Neural cell (in vitro differentiated cells): ENCODE measurements at regions not wholly inside any gene's neighbourhood (a gene's known extent, or its start where the extent isn't known, plus 50 kb on each side); places are given as distances from the start of the nearest gene placed in this dataset.

Source experiments
- H2AFZ ChIP-seq: fragments of 200-600, 300-800 bp; sonication (generic), shearing (Covaris generic); 2 replicates; pipeline ENCODE4 v1.6.0; 2014; ENCODE audit warnings: low read depth, mild to moderate bottlenecking, antibody characterized with exemption, low read length, moderate library complexity
- H3F3A ChIP-seq: fragments of 200-600 bp; shearing (Covaris generic); 2 replicates; pipeline ENCODE4 v1.6.1; 2016; ENCODE audit warnings: mild to moderate bottlenecking, moderate library complexity, mixed read lengths, antibody characterized with exemption, low read length; ENCODE audit not compliant: insufficient read depth, poor library complexity, severe bottlenecking
- H3K27ac ChIP-seq: fragments of 200-600, 300-800 bp; sonication (generic), shearing (Covaris generic); 2 replicates; pipeline ENCODE4 v1.5.1; 2014; ENCODE audit warnings: mild to moderate bottlenecking, low read length, moderate library complexity
- H3K27me3 ChIP-seq: fragments of 300-800, 200-600 bp; sonication (generic), shearing (Covaris generic); 2 replicates; pipeline ENCODE4 v1.6.0; 2014; ENCODE audit warnings: mild to moderate bottlenecking, low read depth, low read length, moderate library complexity; ENCODE audit not compliant: insufficient read depth
- H3K36me3 ChIP-seq: fragments of 300-800, 200-600 bp; sonication (generic), shearing (Covaris generic); 2 replicates; pipeline ENCODE4 v1.5.1; 2014; ENCODE audit warnings: mild to moderate bottlenecking, antibody characterized with exemption, low read length, moderate library complexity; ENCODE audit not compliant: insufficient read depth
- H3K4me2 ChIP-seq: fragments of 300-800, 200-600 bp; sonication (generic), shearing (Covaris generic); 2 replicates; pipeline ENCODE4 v1.6.0; 2014; ENCODE audit warnings: mild to moderate bottlenecking, low read length
- H3K4me3 ChIP-seq: fragments of 300-800, 200-600 bp; sonication (generic), shearing (Covaris generic); 2 replicates; pipeline ENCODE4 v1.5.1; 2014; ENCODE audit warnings: mild to moderate bottlenecking, low read length, moderate library complexity
- H3K79me2 ChIP-seq: fragments of 200-600 bp; shearing (Covaris generic); replicated peaks from 2 replicates; pipeline ENCODE4 v1.6.0; 2014; ENCODE audit warnings: mild to moderate bottlenecking, low read length, moderate library complexity; ENCODE audit not compliant: insufficient read depth
- H3K9ac ChIP-seq: fragments of 300-800, 200-600 bp; sonication (generic), shearing (Covaris generic); 2 replicates; pipeline ENCODE4 v1.6.1; 2016; ENCODE audit warnings: mild to moderate bottlenecking, low read length, mixed read lengths
- H3K9me2 ChIP-seq: fragments of 200-600 bp; shearing (Covaris generic); 2 replicates; pipeline ENCODE4 v1.6.1; 2016; ENCODE audit warnings: mild to moderate bottlenecking, low read length, mixed read lengths; ENCODE audit not compliant: insufficient read depth
- H3K9me3 ChIP-seq: fragments of 200-600, 300-800 bp; sonication (generic), shearing (Covaris generic); 2 replicates; pipeline ENCODE4 v1.6.1; 2016; ENCODE audit warnings: mild to moderate bottlenecking, mixed run types, low read length, moderate library complexity, mixed read lengths
- H4K20me1 ChIP-seq: fragments of 200-600 bp; shearing (Covaris generic); 2 replicates; pipeline ENCODE4 v1.6.1; 2016; ENCODE audit warnings: mild to moderate bottlenecking, mixed run types; ENCODE audit not compliant: insufficient read depth
- CTCF ChIP-seq: fragments of 450-650 bp; IDR thresholded peaks from 2 replicates; pipeline ENCODE4 v1.5.1; 2014; ENCODE audit warnings: antibody characterized with exemption, mild to moderate bottlenecking, moderate library complexity; ENCODE audit not compliant: poor library complexity, severe bottlenecking
- EP300 ChIP-seq: fragments of 450-650 bp; conservative IDR thresholded peaks from 2 replicates; pipeline ENCODE4 v1.6.1; 2014; ENCODE audit warnings: antibody characterized with exemption, mild to moderate bottlenecking, moderate library complexity; ENCODE audit not compliant: poor library complexity, severe bottlenecking
- EZH2 ChIP-seq: fragments of 200-600, 300-800 bp; shearing (Covaris generic), sonication (generic); IDR thresholded peaks from 2 replicates; pipeline ENCODE4 v1.6.1; 2014; ENCODE audit warnings: antibody characterized with exemption, low read length, borderline replicate concordance, mild to moderate bottlenecking; ENCODE audit not compliant: insufficient read depth, poor library complexity, severe bottlenecking
- MXI1 ChIP-seq: fragments of 450-650 bp; conservative IDR thresholded peaks from 2 replicates; pipeline ENCODE4 v1.6.1; 2014; ENCODE audit warnings: antibody characterized with exemption, mild to moderate bottlenecking; ENCODE audit not compliant: poor library complexity, severe bottlenecking
- POLR2AphosphoS5 ChIP-seq: IDR thresholded peaks from 2 replicates; pipeline ENCODE4 v1.6.1; 2012
- RAD21 ChIP-seq: fragments of 450-650 bp; conservative IDR thresholded peaks from 2 replicates; pipeline ENCODE4 v1.6.1; 2014; ENCODE audit warnings: antibody characterized with exemption, mild to moderate bottlenecking, moderate library complexity
- REST ChIP-seq: IDR thresholded peaks from 2 replicates; pipeline ENCODE4 v1.6.1; 2012; ENCODE audit warnings: borderline replicate concordance
- SMC3 ChIP-seq: fragments of 450-650 bp; conservative IDR thresholded peaks from 2 replicates; pipeline ENCODE4 v1.6.1; 2014; ENCODE audit warnings: antibody characterized with exemption, mild to moderate bottlenecking, moderate library complexity; ENCODE audit not compliant: poor library complexity
- TAF1 ChIP-seq: IDR thresholded peaks from 2 replicates; pipeline ENCODE4 v1.6.1; 2012; ENCODE audit warnings: low read depth

GRCh38 chr12:105554856-105555255, 224.4 kb downstream of the C12orf75 start:
- Histone ChIP-seq H3K9me3 (no peaks in the 10 kb centered on the region), H3F3A (no peaks in the 10 kb centered on the region), H4K20me1 (no peaks in the 10 kb centered on the region), H2AFZ (no peak overlapping the region), H3K79me2 (no peaks in the 10 kb centered on the region), H3K4me2 (no peak overlapping the region), H3K27ac (no peak overlapping the region), H3K4me3 (no peak overlapping the region), H3K9me2 (no peaks in the 10 kb centered on the region), H3K9ac (no peak overlapping the region), H3K36me3 (no peaks in the 10 kb centered on the region), H3K27me3 (no peaks in the 10 kb centered on the region)
- no peak for TF ChIP-seq POLR2AphosphoS5
- no peak for TF ChIP-seq MXI1
- no peak for TF ChIP-seq EZH2
- TF ChIP-seq RAD21 = no peak
- no peak for TF ChIP-seq SMC3
- no peak for TF ChIP-seq CTCF
- TF ChIP-seq TAF1 = no peak
- no peak for TF ChIP-seq REST
- TF ChIP-seq EP300 = no peak

GRCh38 chr12:105555556-105556295, 225.2 kb downstream of the C12orf75 start:
- Histone ChIP-seq H3K27ac (no peak overlapping the region), H3K27me3 (no peaks in the 10 kb centered on the region), H3F3A (no peaks in the 10 kb centered on the region), H4K20me1 (no peaks in the 10 kb centered on the region), H3K36me3 (no peaks in the 10 kb centered on the region), H3K9me2 (no peaks in the 10 kb centered on the region), H3K9me3 (no peaks in the 10 kb centered on the region), H3K4me3 (no peak overlapping the region), H3K79me2 (no peaks in the 10 kb centered on the region), H2AFZ (no peak overlapping the region), H3K4me2 (no peak overlapping the region), H3K9ac (no peak overlapping the region)
- TF ChIP-seq POLR2AphosphoS5 (no peak), REST (no peak), CTCF (no peak)
